T-helper 2 cell treated with Interferon-gamma antibody and Interleukin-4, amounts not matched to agents 100 ng/mL and 5 ng/mL, for 36 hours (primary cell): ENCODE measurements at regions not wholly inside any gene's neighbourhood (a gene's known extent, or its start where the extent isn't known, plus 50 kb on each side); places are given as distances from the start of the nearest gene placed in this dataset.

Experiments
- intact Hi-C: fragments of 100-400 bp; cut with micrococcal nuclease; formaldehyde crosslinking; loops from one replicate; pipeline ENCODE4 v1.15.1; 2023

- intact Hi-C loops, result no loop called here
These were observed 66.7 kb upstream of the EZH2 start for GRCh38 chr7:148950806-148951205.

- intact Hi-C loops, result no loop called here
These were observed 61.1 kb upstream of the EZH2 start for GRCh38 chr7:148944935-148945934.

- intact Hi-C loops, result loop anchor here (1.0 kb wide), 7 partner anchors 22 to 243 kb away; partner anchors contain the start of genes CUL1, EZH2 and PDIA4
These were observed 57.6 kb upstream of the EZH2 start for GRCh38 chr7:148941598-148942275.

- intact Hi-C loops, result loop anchor here (1.0 kb wide), 7 partner anchors 22 to 243 kb away; partner anchors contain the start of genes CUL1, EZH2 and PDIA4
These were observed 56.9 kb upstream of the EZH2 start for GRCh38 chr7:148940702-148941597.

GRCh38 chr7:148939128-148939755, 55.2 kb upstream of the EZH2 start:
- intact Hi-C loops, result no loop called here

- intact Hi-C loops, result no loop called here
These were observed 51.4 kb upstream of the EZH2 start for GRCh38 chr7:148935451-148935850.
